ENCODE measurements at regions not wholly inside any gene's neighbourhood (a gene's known extent, or its start where the extent isn't known, plus 50 kb on each side); places are given as distances from the start of the nearest gene placed in this dataset.

- no peak overlapping the region for H3K4me3 ChIP-seq (ENCODE audit: low read length)
- DNase-seq (ENCODE audit: low read depth): no peak
- TF ChIP-seq CTCF (IDR thresholded peaks at IDR 0.05; ENCODE audit: insufficient read depth, low read depth, low read length, missing control alignments): no peak
Measured at GRCh38 chr13:107576430-107576829, 638.9 kb downstream of the LIG4 start.

GRCh38 chr13:107574517-107575210 lies 640.7 kb downstream of the LIG4 start:
- no peak overlapping the region for H3K4me3 ChIP-seq (ENCODE audit: low read length)
- no peak for TF ChIP-seq CTCF (IDR thresholded peaks at IDR 0.05; ENCODE audit: insufficient read depth, low read depth, low read length, missing control alignments)
- DNase-seq (ENCODE audit: low read depth): no peak

- TF ChIP-seq CTCF (IDR thresholded peaks at IDR 0.05; ENCODE audit: insufficient read depth, low read depth, low read length, missing control alignments): no peak
Measured at GRCh38 chr13:107573184-107573583, 642.2 kb downstream of the LIG4 start.

GRCh38 chr13:107572156-107572555 lies 643.2 kb downstream of the LIG4 start:
- DNase-seq (ENCODE audit: low read depth): no peak
- H3K4me3 ChIP-seq (ENCODE audit: low read length): no peak overlapping the region
- TF ChIP-seq CTCF (IDR thresholded peaks at IDR 0.05; ENCODE audit: insufficient read depth, low read depth, low read length, missing control alignments): no peak

More at GRCh38 chr13:107573184-107573583, 642.2 kb downstream of the LIG4 start:
- DNase-seq (ENCODE audit: low read depth): no peak
- no peak overlapping the region for H3K4me3 ChIP-seq (ENCODE audit: low read length)

GRCh38 chr13:107568181-107568580 lies 647.2 kb downstream of the LIG4 start:
- H3K4me3 ChIP-seq (ENCODE audit: low read length): no peak overlapping the region
- no peak for DNase-seq (ENCODE audit: low read depth)
- no peak for TF ChIP-seq CTCF (IDR thresholded peaks at IDR 0.05; ENCODE audit: insufficient read depth, low read depth, low read length, missing control alignments)

GRCh38 chr13:107563099-107563925 lies 652.0 kb downstream of the LIG4 start:
- no peak overlapping the region for H3K4me3 ChIP-seq (ENCODE audit: low read length)
- TF ChIP-seq CTCF (IDR thresholded peaks at IDR 0.05; ENCODE audit: insufficient read depth, low read depth, low read length, missing control alignments): no peak
- DNase-seq (ENCODE audit: low read depth): no peak
